ENCODE measurements at regions not wholly inside any gene's neighbourhood (a gene's known extent, or its start where the extent isn't known, plus 50 kb on each side); places are given as distances from the start of the nearest gene placed in this dataset.

DNA sequence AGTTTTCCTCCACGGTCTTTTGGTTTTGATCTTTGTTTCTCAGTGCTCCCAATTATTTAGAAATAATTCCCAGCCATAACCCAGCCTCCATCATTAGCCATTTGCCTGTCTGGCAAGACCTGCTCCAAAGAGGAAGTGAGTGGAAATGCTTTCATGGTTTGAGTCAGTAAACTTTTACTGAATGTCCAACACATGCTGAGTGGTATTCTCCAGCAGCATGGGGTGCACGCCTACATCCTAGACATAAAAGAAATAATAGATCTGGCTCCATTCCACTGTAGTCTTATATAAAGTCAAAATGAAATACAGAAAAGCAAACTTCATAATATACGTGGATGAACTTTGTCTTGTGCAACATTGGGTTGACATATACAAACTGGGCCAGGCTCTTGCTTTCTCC, 757.2 kb downstream of the TLE1 start:
- no peaks in the 10 kb centered on the region for H3K27me3 Mint-ChIP-seq
- DNase-seq (ENCODE audit: low spot score in 2 of 2) = no peak
- H3K4me1 Mint-ChIP-seq = no peaks in the 10 kb centered on the region
- no peak overlapping the region for H3K4me3 Mint-ChIP-seq
- peaks cover 16% of the 10 kb centered on the region for H3K9me3 Mint-ChIP-seq
- H3K27ac Mint-ChIP-seq (ENCODE audit: low read depth) = no peak overlapping the region
- no peaks in the 10 kb centered on the region for H3K36me3 Mint-ChIP-seq (ENCODE audit: insufficient read depth)
- ATAC-seq (replicated peaks; ENCODE audit: extremely low read depth, poor library complexity, severe bottlenecking) = no peak

DNA sequence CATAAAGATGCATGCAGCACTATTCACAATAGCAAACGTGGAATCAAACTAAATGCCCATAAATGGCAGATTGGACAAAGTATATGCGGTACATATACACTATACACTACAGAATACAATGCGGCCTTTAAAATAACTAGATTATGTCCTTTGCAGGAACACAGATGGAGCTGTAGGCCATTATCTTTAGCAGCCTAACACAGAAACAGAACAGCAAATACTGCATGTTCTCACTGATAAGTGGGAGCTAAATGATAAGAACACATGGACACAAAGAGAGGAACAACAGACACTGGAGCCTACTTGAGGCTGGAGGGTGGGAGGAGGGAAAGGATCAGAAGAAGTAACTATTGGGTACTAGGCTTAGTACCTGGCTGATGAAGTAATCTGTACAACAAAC, 758.2 kb downstream of the TLE1 start:
- ATAC-seq (replicated peaks; ENCODE audit: extremely low read depth, poor library complexity, severe bottlenecking) (no peak), DNase-seq (ENCODE audit: low spot score in 2 of 2) (no peak)
- no peaks in the 10 kb centered on the region for H3K36me3 Mint-ChIP-seq (ENCODE audit: insufficient read depth)
- H3K4me1 Mint-ChIP-seq = no peaks in the 10 kb centered on the region
- H3K27ac Mint-ChIP-seq (ENCODE audit: low read depth) = no peak overlapping the region
- H3K4me3 Mint-ChIP-seq = no peak overlapping the region
- no peaks in the 10 kb centered on the region for H3K27me3 Mint-ChIP-seq
- H3K9me3 Mint-ChIP-seq = peaks cover 16% of the 10 kb centered on the region

DNA sequence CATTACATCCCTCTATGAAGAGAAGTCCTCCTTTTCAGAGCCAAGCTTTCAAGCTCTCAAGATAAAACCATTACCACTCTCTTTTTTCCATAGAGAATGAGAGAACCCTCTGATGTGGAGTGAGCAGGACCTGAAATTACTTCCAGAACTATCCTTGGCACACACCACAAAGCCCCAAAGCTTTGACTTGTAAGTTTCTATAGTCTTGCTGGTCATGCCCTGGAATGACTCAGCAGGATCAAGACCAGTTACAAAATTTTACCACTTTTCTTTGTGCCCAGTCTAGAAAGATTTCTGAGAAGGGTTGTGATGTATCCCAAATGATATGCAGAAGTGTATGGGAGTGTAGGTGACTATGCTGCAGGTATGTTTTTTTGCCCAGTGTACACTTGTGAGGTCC, 760.6 kb downstream of the TLE1 start:
- H3K9me3 Mint-ChIP-seq = peaks cover 13% of the 10 kb centered on the region
- DNase-seq (ENCODE audit: low spot score in 2 of 2) = no peak
- no peak for ATAC-seq (replicated peaks; ENCODE audit: extremely low read depth, poor library complexity, severe bottlenecking)
- H3K27me3 Mint-ChIP-seq = no peaks in the 10 kb centered on the region
- H3K36me3 Mint-ChIP-seq (ENCODE audit: insufficient read depth) = no peaks in the 10 kb centered on the region
- no peak overlapping the region for H3K27ac Mint-ChIP-seq (ENCODE audit: low read depth)
- H3K4me1 Mint-ChIP-seq = no peaks in the 10 kb centered on the region
- H3K4me3 Mint-ChIP-seq = no peak overlapping the region

DNA sequence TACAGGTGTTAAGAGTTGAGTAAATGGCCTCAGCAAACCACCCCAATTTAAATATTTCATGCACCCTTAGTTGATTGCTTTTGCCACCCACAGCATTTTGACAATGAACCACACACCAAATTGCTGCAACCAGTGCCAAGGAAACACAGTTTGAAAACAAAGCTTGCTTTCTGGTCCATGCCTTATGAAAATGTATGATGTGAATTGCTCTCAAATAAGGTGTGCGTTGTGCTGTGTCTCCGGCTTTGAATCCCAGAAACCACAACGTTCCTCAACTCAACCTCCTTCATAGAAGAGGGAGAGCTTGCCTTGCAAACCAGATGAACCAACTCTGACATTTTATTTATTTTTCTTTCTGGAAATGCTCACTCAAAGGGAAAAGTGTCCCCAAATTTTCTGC, 762.7 kb downstream of the TLE1 start:
- H3K9me3 Mint-ChIP-seq = peaks cover 17% of the 10 kb centered on the region
- H3K27ac Mint-ChIP-seq (ENCODE audit: low read depth) = no peak overlapping the region
- H3K4me3 Mint-ChIP-seq = no peak overlapping the region
- H3K4me1 Mint-ChIP-seq = no peaks in the 10 kb centered on the region
- ATAC-seq (replicated peaks; ENCODE audit: extremely low read depth, poor library complexity, severe bottlenecking) = no peak
- no peaks in the 10 kb centered on the region for H3K36me3 Mint-ChIP-seq (ENCODE audit: insufficient read depth)
- no peak for DNase-seq (ENCODE audit: low spot score in 2 of 2)
- no peaks in the 10 kb centered on the region for H3K27me3 Mint-ChIP-seq

DNA sequence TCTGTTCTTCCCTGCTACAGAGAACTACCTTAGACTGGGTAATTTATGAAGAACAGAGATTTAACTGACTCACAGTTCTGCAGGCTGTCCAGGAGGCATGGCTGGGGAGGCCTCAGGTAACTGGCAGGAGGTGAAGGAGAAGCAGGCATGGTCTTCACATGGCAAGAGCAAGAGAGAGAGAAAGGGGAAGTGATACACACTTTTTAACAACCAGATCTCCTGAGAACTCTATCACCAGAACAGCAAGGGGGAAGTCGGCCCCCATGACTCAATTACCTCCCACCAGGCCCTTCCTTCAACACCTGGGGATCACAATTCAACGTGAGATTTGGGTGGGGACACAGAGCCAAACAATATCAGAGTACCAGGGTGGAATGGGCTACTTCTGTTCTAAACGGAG, 766.8 kb downstream of the TLE1 start:
- Mint-ChIP-seq H3K4me3 (no peak overlapping the region), H3K27ac (ENCODE audit: low read depth) (no peak overlapping the region), H3K27me3 (no peaks in the 10 kb centered on the region), H3K9me3 (peaks cover 29% of the 10 kb centered on the region), H3K4me1 (no peaks in the 10 kb centered on the region), H3K36me3 (ENCODE audit: insufficient read depth) (no peaks in the 10 kb centered on the region)
- no peak for DNase-seq (ENCODE audit: low spot score in 2 of 2)
- ATAC-seq (replicated peaks; ENCODE audit: extremely low read depth, poor library complexity, severe bottlenecking) = no peak

- no peak overlapping the region for H3K4me3 Mint-ChIP-seq
- H3K36me3 Mint-ChIP-seq (ENCODE audit: insufficient read depth) = no peaks in the 10 kb centered on the region
- H3K9me3 Mint-ChIP-seq = peaks cover 5% of the 10 kb centered on the region
- H3K27ac Mint-ChIP-seq (ENCODE audit: low read depth) = no peak overlapping the region
- no peaks in the 10 kb centered on the region for H3K4me1 Mint-ChIP-seq
- DNase-seq (ENCODE audit: low spot score in 2 of 2) (no peak), ATAC-seq (replicated peaks; ENCODE audit: extremely low read depth, poor library complexity, severe bottlenecking) (no peak)
- H3K27me3 Mint-ChIP-seq = no peaks in the 10 kb centered on the region
Observed at GRCh38 chr9:80906728-80907127, 782.6 kb downstream of the TLE1 start.

- Mint-ChIP-seq H3K36me3 (ENCODE audit: insufficient read depth) (no peaks in the 10 kb centered on the region), H3K4me3 (no peak overlapping the region), H3K4me1 (no peaks in the 10 kb centered on the region), H3K9me3 (peaks cover 20% of the 10 kb centered on the region), H3K27ac (ENCODE audit: low read depth) (no peak overlapping the region), H3K27me3 (no peaks in the 10 kb centered on the region)
- DNase-seq (ENCODE audit: low spot score in 2 of 2) = no peak
- ATAC-seq (replicated peaks; ENCODE audit: extremely low read depth, poor library complexity, severe bottlenecking) = no peak
Observed at GRCh38 chr9:80899208-80899607, 790.1 kb downstream of the TLE1 start.

- no peaks in the 10 kb centered on the region for H3K36me3 Mint-ChIP-seq (ENCODE audit: insufficient read depth)
- ATAC-seq (replicated peaks; ENCODE audit: extremely low read depth, poor library complexity, severe bottlenecking) = no peak
- H3K4me1 Mint-ChIP-seq = no peaks in the 10 kb centered on the region
- peaks cover 20% of the 10 kb centered on the region for H3K9me3 Mint-ChIP-seq
- no peak for DNase-seq (ENCODE audit: low spot score in 2 of 2)
- no peak overlapping the region for H3K4me3 Mint-ChIP-seq
- no peak overlapping the region for H3K27ac Mint-ChIP-seq (ENCODE audit: low read depth)
- no peaks in the 10 kb centered on the region for H3K27me3 Mint-ChIP-seq
Observed at GRCh38 chr9:80893190-80893589, 796.2 kb downstream of the TLE1 start.

DNA sequence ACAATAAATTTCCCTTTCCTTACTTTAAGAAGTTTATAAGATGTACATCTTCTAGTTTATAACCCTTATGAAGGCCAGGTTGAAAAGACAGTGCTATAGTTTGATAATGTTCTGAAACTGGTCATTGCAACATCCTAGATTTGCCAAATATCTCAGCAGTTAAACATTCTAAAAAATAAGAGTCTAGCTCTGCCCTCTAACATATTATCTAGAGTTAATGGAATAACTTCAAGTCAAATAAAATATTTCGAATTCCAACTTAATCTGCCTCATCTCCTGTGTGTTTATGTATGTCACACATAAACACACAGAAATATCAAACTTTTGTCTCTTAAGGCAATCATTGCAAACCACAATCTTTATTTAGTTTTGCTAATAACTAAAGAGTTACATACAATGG, 796.6 kb downstream of the TLE1 start:
- H3K27me3 Mint-ChIP-seq = no peaks in the 10 kb centered on the region
- no peaks in the 10 kb centered on the region for H3K4me1 Mint-ChIP-seq
- peaks cover 20% of the 10 kb centered on the region for H3K9me3 Mint-ChIP-seq
- no peak for DNase-seq (ENCODE audit: low spot score in 2 of 2)
- no peak overlapping the region for H3K27ac Mint-ChIP-seq (ENCODE audit: low read depth)
- ATAC-seq (replicated peaks; ENCODE audit: extremely low read depth, poor library complexity, severe bottlenecking) = no peak
- H3K4me3 Mint-ChIP-seq = no peak overlapping the region
- no peaks in the 10 kb centered on the region for H3K36me3 Mint-ChIP-seq (ENCODE audit: insufficient read depth)

DNA sequence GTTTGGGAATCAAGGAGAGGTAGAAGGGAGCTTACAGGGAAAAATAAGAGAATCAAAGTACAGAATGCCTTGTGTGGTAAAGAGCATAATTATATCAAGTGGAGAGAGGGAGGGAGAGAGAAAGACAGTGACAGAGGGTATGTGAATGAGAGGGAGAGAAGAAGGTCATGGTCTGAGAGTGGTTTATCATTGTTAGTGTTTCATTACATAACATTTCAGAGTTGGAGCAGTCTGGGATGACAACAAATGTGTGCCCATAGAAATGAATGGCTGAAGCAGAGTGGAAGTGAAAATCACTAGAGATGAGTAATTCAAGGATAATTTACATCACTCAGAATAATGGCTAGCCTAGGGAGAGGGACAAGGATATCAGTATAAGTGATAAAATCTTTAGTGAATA, 799.2 kb downstream of the TLE1 start:
- ATAC-seq (replicated peaks; ENCODE audit: extremely low read depth, poor library complexity, severe bottlenecking) (no peak), DNase-seq (ENCODE audit: low spot score in 2 of 2) (no peak)
- H3K36me3 Mint-ChIP-seq (ENCODE audit: insufficient read depth) = no peaks in the 10 kb centered on the region
- H3K4me3 Mint-ChIP-seq = no peak overlapping the region
- H3K9me3 Mint-ChIP-seq = peaks cover 8% of the 10 kb centered on the region
- no peaks in the 10 kb centered on the region for H3K27me3 Mint-ChIP-seq
- no peak overlapping the region for H3K27ac Mint-ChIP-seq (ENCODE audit: low read depth)
- H3K4me1 Mint-ChIP-seq = no peaks in the 10 kb centered on the region

- no peaks in the 10 kb centered on the region for H3K27me3 Mint-ChIP-seq
- ATAC-seq (replicated peaks; ENCODE audit: extremely low read depth, poor library complexity, severe bottlenecking) (no peak), DNase-seq (ENCODE audit: low spot score in 2 of 2) (no peak)
- H3K27ac Mint-ChIP-seq (ENCODE audit: low read depth) = no peak overlapping the region
- H3K4me3 Mint-ChIP-seq = no peak overlapping the region
- H3K9me3 Mint-ChIP-seq = no peaks in the 10 kb centered on the region
- no peaks in the 10 kb centered on the region for H3K36me3 Mint-ChIP-seq (ENCODE audit: insufficient read depth)
- no peaks in the 10 kb centered on the region for H3K4me1 Mint-ChIP-seq
Observed at GRCh38 chr9:80885894-80886293, 803.5 kb downstream of the TLE1 start.

GRCh38 chr9:80883826-80884579, 805.3 kb downstream of the TLE1 start:
- H3K9me3 Mint-ChIP-seq = no peaks in the 10 kb centered on the region
- ATAC-seq (replicated peaks; ENCODE audit: extremely low read depth, poor library complexity, severe bottlenecking) (no peak), DNase-seq (ENCODE audit: low spot score in 2 of 2) (no peak)
- no peaks in the 10 kb centered on the region for H3K4me1 Mint-ChIP-seq
- H3K4me3 Mint-ChIP-seq = no peak overlapping the region
- no peak overlapping the region for H3K27ac Mint-ChIP-seq (ENCODE audit: low read depth)
- H3K36me3 Mint-ChIP-seq (ENCODE audit: insufficient read depth) = no peaks in the 10 kb centered on the region
- no peaks in the 10 kb centered on the region for H3K27me3 Mint-ChIP-seq

DNA sequence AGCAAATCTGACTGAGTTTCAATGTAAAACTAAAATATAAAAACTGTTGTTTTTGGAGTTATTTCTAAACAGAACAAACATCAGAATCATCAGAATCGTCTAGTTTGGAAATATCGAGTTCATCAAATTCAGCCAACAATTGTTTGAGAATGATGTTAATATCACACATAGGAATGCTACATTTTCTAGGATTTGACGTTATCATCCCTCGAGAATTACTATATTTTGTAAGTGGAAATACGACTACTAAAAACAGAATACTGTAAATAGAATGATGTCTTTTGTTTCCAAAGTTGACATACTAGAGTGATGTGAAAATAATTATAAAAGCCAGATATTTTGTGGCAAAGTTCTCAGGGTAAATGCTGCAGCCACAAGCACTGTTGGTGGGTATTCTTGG, 805.9 kb downstream of the TLE1 start:
- ATAC-seq (replicated peaks; ENCODE audit: extremely low read depth, poor library complexity, severe bottlenecking) = no peak
- H3K27ac Mint-ChIP-seq (ENCODE audit: low read depth) = no peak overlapping the region
- H3K4me3 Mint-ChIP-seq = no peak overlapping the region
- H3K4me1 Mint-ChIP-seq = no peaks in the 10 kb centered on the region
- no peaks in the 10 kb centered on the region for H3K9me3 Mint-ChIP-seq
- H3K36me3 Mint-ChIP-seq (ENCODE audit: insufficient read depth) = no peaks in the 10 kb centered on the region
- DNase-seq (ENCODE audit: low spot score in 2 of 2) = no peak
- no peaks in the 10 kb centered on the region for H3K27me3 Mint-ChIP-seq

All from central memory CD8-positive, alpha-beta T cell (primary cell).